ENCODE measurements at regions not wholly inside any gene's neighbourhood (a gene's known extent, or its start where the extent isn't known, plus 50 kb on each side); places are given as distances from the start of the nearest gene placed in this dataset.

DNA sequence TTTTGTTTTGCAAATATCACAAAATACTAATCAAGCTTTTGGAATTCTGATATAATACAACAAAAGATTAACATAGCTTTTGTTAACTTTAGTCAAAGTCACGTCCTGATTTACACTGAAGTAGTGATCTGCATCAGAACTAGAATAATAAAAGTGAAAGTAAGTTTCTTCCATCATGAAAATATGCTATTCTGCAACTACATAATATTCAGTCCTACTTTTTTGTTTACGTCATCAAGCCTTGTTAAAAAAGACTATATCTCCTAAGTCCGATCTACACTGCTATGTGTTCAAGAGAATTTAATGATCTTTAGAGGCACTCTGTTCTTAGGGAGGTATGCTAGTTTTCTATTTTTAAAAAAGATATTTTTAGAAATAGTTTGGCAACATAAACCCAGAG lies 330.1 kb downstream of the ARPP21 start:
- no peak for TF ChIP-seq POLR2A (IDR thresholded peaks at IDR 0.05)
- TF ChIP-seq, protein P1, sequence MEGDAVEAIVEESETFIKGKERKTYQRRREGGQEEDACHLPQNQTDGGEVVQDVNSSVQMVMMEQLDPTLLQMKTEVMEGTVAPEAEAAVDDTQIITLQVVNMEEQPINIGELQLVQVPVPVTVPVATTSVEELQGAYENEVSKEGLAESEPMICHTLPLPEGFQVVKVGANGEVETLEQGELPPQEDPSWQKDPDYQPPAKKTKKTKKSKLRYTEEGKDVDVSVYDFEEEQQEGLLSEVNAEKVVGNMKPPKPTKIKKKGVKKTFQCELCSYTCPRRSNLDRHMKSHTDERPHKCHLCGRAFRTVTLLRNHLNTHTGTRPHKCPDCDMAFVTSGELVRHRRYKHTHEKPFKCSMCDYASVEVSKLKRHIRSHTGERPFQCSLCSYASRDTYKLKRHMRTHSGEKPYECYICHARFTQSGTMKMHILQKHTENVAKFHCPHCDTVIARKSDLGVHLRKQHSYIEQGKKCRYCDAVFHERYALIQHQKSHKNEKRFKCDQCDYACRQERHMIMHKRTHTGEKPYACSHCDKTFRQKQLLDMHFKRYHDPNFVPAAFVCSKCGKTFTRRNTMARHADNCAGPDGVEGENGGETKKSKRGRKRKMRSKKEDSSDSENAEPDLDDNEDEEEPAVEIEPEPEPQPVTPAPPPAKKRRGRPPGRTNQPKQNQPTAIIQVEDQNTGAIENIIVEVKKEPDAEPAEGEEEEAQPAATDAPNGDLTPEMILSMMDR (IDR thresholded peaks at IDR 0.05) = no peak
- no peak for DNase-seq (ENCODE audit: low spot score in 2 of 2)
- no peak overlapping the region for H3K4me3 ChIP-seq (ENCODE audit: low read depth, poor library complexity, severe bottlenecking)
- intact Hi-C loops (cut with DNase I; ENCODE audit: low total_unique reads) = no loop called here
- 39 to 42% methylated on average over 3 of the region's 3 CpGs for WGBS, 2 donors

- intact Hi-C loops (cut with DNase I; ENCODE audit: low total_unique reads) = no loop called here
- TF ChIP-seq POLR2A (IDR thresholded peaks at IDR 0.05) = no peak
- TF ChIP-seq, protein P1 (IDR thresholded peaks at IDR 0.05) = no peak
- 21 to 29% methylated on average over 2 of the region's 2 CpGs for WGBS, 2 donors
- no peak for DNase-seq (ENCODE audit: low spot score in 2 of 2)
- H3K4me3 ChIP-seq (ENCODE audit: low read depth, poor library complexity, severe bottlenecking) = no peak overlapping the region
Observed at GRCh38 chr3:35970793-35971192, 331.5 kb downstream of the ARPP21 start.

GRCh38 chr3:35971686-35972085 lies 332.4 kb downstream of the ARPP21 start:
- 88 to 89% methylated on average over 1 of the region's 1 CpG for WGBS, 2 donors
- intact Hi-C loops (cut with DNase I; ENCODE audit: low total_unique reads) = no loop called here
- H3K4me3 ChIP-seq (ENCODE audit: low read depth, poor library complexity, severe bottlenecking) = no peak overlapping the region
- no peak for DNase-seq (ENCODE audit: low spot score in 2 of 2)
- TF ChIP-seq, protein P1 (IDR thresholded peaks at IDR 0.05) = no peak
- TF ChIP-seq POLR2A (IDR thresholded peaks at IDR 0.05) = no peak

DNA sequence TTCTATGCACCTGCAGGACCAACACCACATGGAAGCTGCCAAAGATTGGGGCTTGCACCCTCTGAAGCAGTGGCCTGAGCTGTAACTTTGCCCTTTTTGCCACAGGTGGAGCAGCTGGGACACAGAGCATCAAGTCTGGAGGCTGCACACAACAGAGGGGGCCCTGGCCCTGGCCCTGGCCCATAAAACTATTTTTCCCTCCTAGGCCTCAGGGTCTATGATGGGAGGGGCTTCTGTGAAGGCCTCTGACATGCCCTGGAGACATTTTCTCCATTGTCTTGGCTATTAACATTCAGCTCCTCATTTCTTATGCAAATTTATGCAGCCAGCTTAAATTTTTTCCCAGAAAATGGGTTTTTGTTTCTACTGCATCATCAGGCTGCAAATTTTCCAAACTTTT lies 335.5 kb downstream of the ARPP21 start:
- no peak for DNase-seq (ENCODE audit: low spot score in 2 of 2)
- intact Hi-C loops (cut with DNase I; ENCODE audit: low total_unique reads) = no loop called here
- H3K4me3 ChIP-seq (ENCODE audit: low read depth, poor library complexity, severe bottlenecking) = no peak overlapping the region
- TF ChIP-seq POLR2A (IDR thresholded peaks at IDR 0.05) = no peak
- TF ChIP-seq, protein P1 (IDR thresholded peaks at IDR 0.05) = no peak

DNA sequence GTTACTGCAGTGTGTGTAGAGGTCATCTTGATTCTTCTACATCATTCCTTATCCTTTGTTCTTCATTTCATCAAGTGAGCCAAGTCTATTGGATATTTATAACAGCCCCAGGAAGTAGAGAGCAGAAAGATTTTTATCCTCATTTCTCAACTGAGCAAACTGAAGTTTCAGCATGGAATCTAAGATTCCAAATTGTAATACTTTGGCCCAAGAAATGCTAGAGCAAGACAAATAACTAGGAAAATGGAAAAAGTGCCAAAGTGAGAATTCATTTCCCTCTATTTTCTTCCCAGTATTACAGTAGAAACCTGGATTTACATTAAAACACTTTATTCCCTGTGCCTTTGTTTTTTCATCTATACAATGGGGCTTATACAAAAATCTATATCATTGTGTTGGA lies 346.8 kb downstream of the ARPP21 start:
- TF ChIP-seq, protein P1 (IDR thresholded peaks at IDR 0.05) = no peak
- TF ChIP-seq POLR2A (IDR thresholded peaks at IDR 0.05) = no peak
- no peak for DNase-seq (ENCODE audit: low spot score in 2 of 2)
- intact Hi-C loops (cut with DNase I; ENCODE audit: low total_unique reads) = no loop called here
- H3K4me3 ChIP-seq (ENCODE audit: low read depth, poor library complexity, severe bottlenecking) = no peak overlapping the region

- DNase-seq (ENCODE audit: low spot score in 2 of 2) = no peak
- intact Hi-C loops (cut with DNase I; ENCODE audit: low total_unique reads) = no loop called here
- no peak for TF ChIP-seq POLR2A (IDR thresholded peaks at IDR 0.05)
- TF ChIP-seq, protein P1 (IDR thresholded peaks at IDR 0.05) = no peak
- no peak overlapping the region for H3K4me3 ChIP-seq (ENCODE audit: low read depth, poor library complexity, severe bottlenecking)
Observed at GRCh38 chr3:35987386-35987785, 348.1 kb downstream of the ARPP21 start.

Data from lower leg skin (tissue), 4 donors.